ENCODE measurements at regions not wholly inside any gene's neighbourhood (a gene's known extent, or its start where the extent isn't known, plus 50 kb on each side); places are given as distances from the start of the nearest gene placed in this dataset.

DNA sequence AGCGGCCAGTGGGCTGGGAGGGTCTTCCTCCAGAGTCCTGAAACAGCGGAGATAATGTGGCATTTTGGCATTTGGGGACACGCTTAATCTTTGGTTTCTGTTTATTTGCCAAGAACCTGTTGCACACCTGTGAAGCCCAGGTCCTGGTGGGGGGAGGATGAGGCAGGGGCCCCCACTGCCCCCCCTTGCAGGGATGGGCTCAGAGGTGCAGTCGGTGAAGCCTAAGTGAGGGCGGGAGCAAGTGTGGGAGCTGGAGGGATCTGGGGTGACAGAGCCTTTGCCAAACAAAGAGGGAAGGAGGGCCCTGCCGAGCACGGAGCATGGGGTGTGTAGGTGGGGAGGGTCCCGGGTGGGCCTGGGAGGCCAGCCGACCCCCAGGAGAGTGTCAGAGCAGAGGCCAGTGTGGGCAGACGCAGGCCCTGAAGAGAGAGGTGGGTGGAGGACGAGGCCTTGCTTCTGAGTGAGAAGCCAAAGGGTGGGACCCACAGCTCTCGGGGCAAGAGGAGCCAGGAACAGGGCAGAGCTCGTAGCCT lies 62.1 kb upstream of the ADGRA1 start:
- TF ChIP-seq, protein P1, sequence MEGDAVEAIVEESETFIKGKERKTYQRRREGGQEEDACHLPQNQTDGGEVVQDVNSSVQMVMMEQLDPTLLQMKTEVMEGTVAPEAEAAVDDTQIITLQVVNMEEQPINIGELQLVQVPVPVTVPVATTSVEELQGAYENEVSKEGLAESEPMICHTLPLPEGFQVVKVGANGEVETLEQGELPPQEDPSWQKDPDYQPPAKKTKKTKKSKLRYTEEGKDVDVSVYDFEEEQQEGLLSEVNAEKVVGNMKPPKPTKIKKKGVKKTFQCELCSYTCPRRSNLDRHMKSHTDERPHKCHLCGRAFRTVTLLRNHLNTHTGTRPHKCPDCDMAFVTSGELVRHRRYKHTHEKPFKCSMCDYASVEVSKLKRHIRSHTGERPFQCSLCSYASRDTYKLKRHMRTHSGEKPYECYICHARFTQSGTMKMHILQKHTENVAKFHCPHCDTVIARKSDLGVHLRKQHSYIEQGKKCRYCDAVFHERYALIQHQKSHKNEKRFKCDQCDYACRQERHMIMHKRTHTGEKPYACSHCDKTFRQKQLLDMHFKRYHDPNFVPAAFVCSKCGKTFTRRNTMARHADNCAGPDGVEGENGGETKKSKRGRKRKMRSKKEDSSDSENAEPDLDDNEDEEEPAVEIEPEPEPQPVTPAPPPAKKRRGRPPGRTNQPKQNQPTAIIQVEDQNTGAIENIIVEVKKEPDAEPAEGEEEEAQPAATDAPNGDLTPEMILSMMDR (IDR thresholded peaks at IDR 0.05): no peak
- TF ChIP-seq POLR2A (IDR thresholded peaks at IDR 0.05): no peak
